B cell (primary cell): ENCODE measurements at regions not wholly inside any gene's neighbourhood (a gene's known extent, or its start where the extent isn't known, plus 50 kb on each side); places are given as distances from the start of the nearest gene placed in this dataset.
"Not testable (repeated sequence)": the region's sequence is repeated elsewhere in the genome, so short reads cannot be mapped to it uniquely, and the experiment has no call there.

Experiments used
- ATAC-seq: fragments of 200-7000 bp; cut with Tn5 transposase; one replicate; pipeline ENCODE4 v1.10.0; 2021; ENCODE audit warnings: low read depth, mild to moderate bottlenecking, moderate number of reproducible peaks, moderate library complexity
- CTCF ChIA-PET: fragments of 350-600 bp; sonication (Branson Sonifier 250); formaldehyde crosslinking; loops from one replicate; lab custom pipeline; 2021; ENCODE audit warnings: antibody characterized with exemption, inconsistent platforms; lab: Charles Lee
- POLR2A ChIA-PET: fragments of 350-600 bp; sonication (Branson Sonifier 250); formaldehyde crosslinking; loops from one replicate; lab custom pipeline; 2021; ENCODE audit warnings: antibody characterized with exemption; lab: Charles Lee
- DNase-seq: peaks from one replicate; pipeline ENCODE4 v3.0.0; 2013
- H2AFZ ChIP-seq: 2 replicates; pipeline ENCODE4 v1.6.1; 2012; ENCODE audit warnings: mild to moderate bottlenecking, low read depth, low read length; ENCODE audit not compliant: insufficient read depth, poor library complexity, severe bottlenecking
- H3K27ac ChIP-seq, 2 donors: 1 replicate in 1 of 2; 2 replicates in 1 of 2; pipeline ENCODE4 v1.5.1; 2012 to 2013; ENCODE audit warnings: low read length in 2 of 2, mild to moderate bottlenecking in 2 of 2, moderate library complexity in 1 of 2
- H3K27me3 ChIP-seq, 4 experiments: fragments of 200-600 bp in 1 of 4; sonication (generic) in 1 of 4; replicated peaks in 1 of 4; 1 replicate in 2 of 4; 2 replicates in 2 of 4; pipeline versions ENCODE4 v1.6.1 to v1.7.0; 2013 to 2016; ENCODE audit warnings: low read length in 3 of 4, mild to moderate bottlenecking in 2 of 4, mixed read lengths in 1 of 4, moderate library complexity in 1 of 4; ENCODE audit not compliant: insufficient read depth in 4 of 4, control insufficient read depth in 3 of 4; ENCODE audit errors: control extremely low read depth in 1 of 4
- H3K36me3 ChIP-seq, 2 experiments: replicated peaks in 1 of 2; 1 replicate in 1 of 2; 2 replicates in 1 of 2; pipeline versions ENCODE4 v1.6.1 to v1.7.1; 2013; ENCODE audit warnings: low read length in 1 of 2; ENCODE audit not compliant: insufficient read depth in 2 of 2, control insufficient read depth in 1 of 2; ENCODE audit errors: control extremely low read depth in 1 of 2, extremely low read depth in 1 of 2
- H3K4me1 ChIP-seq, 2 donors: fragments of 200-600 bp in 1 of 2; sonication (generic) in 1 of 2; 1 replicate in 1 of 2; 2 replicates in 1 of 2; pipeline versions ENCODE4 v1.5.1 to v1.6.1; 2013 to 2017; ENCODE audit warnings: low read length in 2 of 2; ENCODE audit not compliant: control insufficient read depth in 2 of 2, insufficient read depth in 2 of 2
- H3K4me2 ChIP-seq: replicated peaks from 2 replicates; pipeline ENCODE3; 2012; ENCODE audit warnings: mild to moderate bottlenecking, low read depth, low read length; ENCODE audit not compliant: poor library complexity, severe bottlenecking
- H3K4me3 ChIP-seq, 5 experiments: fragments of 200-600 bp in 1 of 5; sonication (generic) in 1 of 5; 1 replicate in 3 of 5; 2 replicates in 2 of 5; pipeline versions ENCODE4 v1.5.1 to v1.7.0; 2011 to 2016; ENCODE audit warnings: low read length in 4 of 5, mild to moderate bottlenecking in 4 of 5, low read depth in 2 of 5, control low read depth in 1 of 5, moderate library complexity in 1 of 5; ENCODE audit not compliant: insufficient read depth in 1 of 5; ENCODE audit errors: control extremely low read depth in 1 of 5, extremely low read depth in 1 of 5
- H3K79me2 ChIP-seq: fragments of 200-600 bp; sonication (generic); one replicate; pipeline ENCODE4 v1.6.0; 2016; ENCODE audit warnings: low read length; ENCODE audit not compliant: control insufficient read depth, insufficient read depth
- H3K9ac ChIP-seq: fragments of 200-600 bp; sonication (generic); 2 replicates; pipeline ENCODE4 v1.6.1; 2017; ENCODE audit warnings: mild to moderate bottlenecking, low read length, moderate library complexity
- H3K9me3 ChIP-seq, 3 donors: one replicate each; pipeline versions ENCODE4 v1.6.1 to v1.7.1; 2013; ENCODE audit warnings: low read length in 2 of 3; ENCODE audit not compliant: control insufficient read depth in 2 of 3, insufficient read depth in 1 of 3; ENCODE audit errors: control extremely low read depth in 1 of 3
- H4K20me1 ChIP-seq: 2 replicates; pipeline ENCODE4 v1.6.0; 2012; ENCODE audit warnings: mild to moderate bottlenecking, low read length; ENCODE audit not compliant: insufficient read depth, control insufficient read depth, poor library complexity, severe bottlenecking
- H3K27ac Mint-ChIP-seq: one replicate; pipeline ENCODE4 v1.8.0; 2021; ENCODE audit warnings: mixed read lengths
- H3K27me3 Mint-ChIP-seq: one replicate; pipeline ENCODE4 v1.8.0; 2021; ENCODE audit warnings: mixed read lengths
- H3K4me1 Mint-ChIP-seq: one replicate; pipeline ENCODE4 v1.8.0; 2021; ENCODE audit warnings: mixed read lengths
- H3K4me3 Mint-ChIP-seq: one replicate; pipeline ENCODE4 v1.8.0; 2021; ENCODE audit warnings: mixed read lengths
- H3K9me3 Mint-ChIP-seq: one replicate; pipeline ENCODE4 v1.8.0; 2022; ENCODE audit warnings: mixed read lengths; ENCODE audit not compliant: insufficient read depth
- CTCF ChIP-seq: fragments of 200-600 bp; IDR thresholded peaks from one replicate; pipeline ENCODE4 v1.8.0; 2022; ENCODE audit warnings: antibody characterized with exemption, mild to moderate bottlenecking
- EZH2 ChIP-seq: IDR thresholded peaks from 2 replicates; pipeline ENCODE4 v1.6.1; 2012; ENCODE audit warnings: borderline replicate concordance, low read depth, mild to moderate bottlenecking, moderate library complexity, low read length; ENCODE audit not compliant: insufficient read depth, poor library complexity, severe bottlenecking
- WGBS: methylation state at CpG from one replicate; pipeline ENCODE4 v1.1.5; 2013; ENCODE audit warnings: missing lambda C conversion rate; ENCODE audit not compliant: insufficient coverage; 5-methylcytosine and 5-hydroxymethylcytosine counted together
- intact Hi-C: fragments of 100-400 bp; cut with micrococcal nuclease; formaldehyde crosslinking; loops from one replicate; pipeline ENCODE4 v1.10.0; 2022

DNA sequence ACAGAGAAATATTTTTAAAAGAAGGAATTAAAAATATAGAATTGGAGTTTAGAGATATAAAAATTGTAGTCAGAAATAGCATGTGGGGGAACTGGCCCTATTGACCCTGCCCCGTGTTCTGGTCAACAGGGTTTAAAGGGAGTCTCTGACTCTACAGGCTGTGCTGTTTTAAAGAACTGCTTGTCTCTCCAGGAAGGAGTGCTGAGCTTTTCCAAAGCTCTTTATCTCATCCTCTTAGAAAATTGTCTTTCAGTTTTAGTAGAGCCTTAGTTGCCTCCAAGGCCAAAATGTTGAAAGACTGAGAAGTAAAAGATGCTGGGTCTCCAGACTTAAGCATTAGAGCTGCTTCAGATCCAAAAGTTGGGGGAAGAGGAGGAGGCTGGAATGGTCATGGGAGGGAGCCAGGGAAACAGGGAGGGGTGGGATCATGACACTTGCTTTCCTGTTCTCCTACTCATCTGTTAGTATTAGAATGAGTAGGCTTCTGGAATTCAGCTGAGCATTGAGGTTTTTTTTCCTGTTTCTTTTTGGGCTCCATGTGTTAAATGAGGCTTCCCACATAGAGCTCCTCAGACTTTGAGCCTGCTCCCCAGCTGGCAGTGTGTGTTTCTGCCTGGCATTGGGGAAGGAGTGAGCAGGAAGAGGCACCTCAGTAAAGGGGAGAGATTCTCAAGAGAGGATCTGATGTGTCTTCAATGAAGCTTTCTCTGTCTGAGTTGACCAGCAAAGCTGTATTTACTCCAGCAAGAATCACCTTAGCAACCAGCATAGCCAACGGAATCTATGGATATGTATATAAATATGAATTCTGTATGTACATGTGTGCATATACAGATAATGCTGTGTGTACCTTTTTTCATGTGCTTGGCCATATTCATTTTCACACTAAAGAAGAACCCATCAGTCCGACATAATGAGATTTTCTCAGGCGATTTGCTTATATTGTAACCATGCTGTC lies 186.8 kb upstream of the FBXO11 start:
- ChIA-PET POLR2A (no interaction called here), CTCF (no interaction called here)
- Mint-ChIP-seq H3K27ac (no peak overlapping the region), H3K27me3 (peaks cover 9% of the 10 kb centered on the region), H3K4me3 (no peak overlapping the region), H3K9me3 (peaks cover 2% of the 10 kb centered on the region), H3K4me1 (no peaks in the 10 kb centered on the region)
- DNase-seq = no peak
- H3K9ac ChIP-seq = no peak overlapping the region
- peaks cover 0 to 4% (median 0%) of the 10 kb centered on the region in 4 experiments for H3K27me3 ChIP-seq
- no peak for ATAC-seq
- no peak overlapping the region for H3K4me2 ChIP-seq
- no peaks in the 10 kb centered on the region for H3K36me3 ChIP-seq
- H2AFZ ChIP-seq = no peak overlapping the region
- H3K4me1 ChIP-seq = no peaks in the 10 kb centered on the region
- H4K20me1 ChIP-seq = no peaks in the 10 kb centered on the region
- no peak overlapping the region for H3K4me3 ChIP-seq
- H3K9me3 ChIP-seq = peaks cover 3 to 10% (median 4%) of the 10 kb centered on the region in 3 donors
- H3K79me2 ChIP-seq = no peaks in the 10 kb centered on the region
- WGBS = 100% methylated on average over 1 of the region's 4 CpGs
- intact Hi-C loops = no loop called here
- TF ChIP-seq EZH2 (no peak), CTCF (no peak)
- H3K27ac ChIP-seq = no peak overlapping the region

- H3K4me1 ChIP-seq, intact Hi-C loops, H3K4me1 Mint-ChIP-seq, ATAC-seq, H3K4me3 ChIP-seq, H3K27ac Mint-ChIP-seq, H4K20me1 ChIP-seq, CTCF ChIA-PET, H3K9me3 Mint-ChIP-seq, H3K79me2 ChIP-seq, H3K36me3 ChIP-seq, H3K9ac ChIP-seq, H3K27ac ChIP-seq, H3K4me3 Mint-ChIP-seq, H3K4me2 ChIP-seq, H2AFZ ChIP-seq, H3K27me3 ChIP-seq, POLR2A ChIA-PET, DNase-seq: not testable (repeated sequence)
- peaks cover 5 to 12% (median 7%) of the 10 kb centered on the region in 3 donors for H3K9me3 ChIP-seq
- peaks cover 16% of the 10 kb centered on the region for H3K27me3 Mint-ChIP-seq
- WGBS = no CpG with 5 or more reads among the region's 1 CpG
Measured at GRCh38 chr2:48096765-48097164, 190.5 kb upstream of the FBXO11 start.
